Mesendoderm (in vitro differentiated cells): ENCODE measurements at regions not wholly inside any gene's neighbourhood (a gene's known extent, or its start where the extent isn't known, plus 50 kb on each side); places are given as distances from the start of the nearest gene placed in this dataset. TPM values are rescaled to one million over a fixed set of nuclear protein-coding genes. Genes with fewer than 3 reads are reported as not detected.

Source experiments
- DNase-seq: peaks from one replicate; pipeline ENCODE4 v3.0.0; 2013
- H2AK5ac ChIP-seq: 2 replicates; pipeline ENCODE4 v1.6.1; 2013; ENCODE audit warnings: low read length, inconsistent platforms
- H2BK120ac ChIP-seq: 2 replicates; pipeline ENCODE4 v1.6.1; 2013; ENCODE audit warnings: low read depth, mild to moderate bottlenecking, low read length, moderate library complexity, mixed read lengths
- H2BK15ac ChIP-seq: replicated peaks from 2 replicates; pipeline ENCODE4 v1.6.1; 2013; ENCODE audit warnings: low read depth, mild to moderate bottlenecking, moderate library complexity
- H2BK5ac ChIP-seq: 2 replicates; pipeline ENCODE4 v1.6.1; 2013; ENCODE audit warnings: low read length, inconsistent platforms
- H3K18ac ChIP-seq: 2 replicates; pipeline ENCODE4 v1.6.1; 2013; ENCODE audit warnings: mild to moderate bottlenecking, low read length, mixed read lengths
- H3K23ac ChIP-seq: one replicate; pipeline ENCODE4 v1.6.1; 2013; ENCODE audit warnings: low read length
- H3K27ac ChIP-seq: 2 replicates; pipeline ENCODE4 v1.5.1; 2013; ENCODE audit warnings: low read depth, mild to moderate bottlenecking, inconsistent platforms, low read length, moderate library complexity
- H3K27me3 ChIP-seq: 2 replicates; pipeline ENCODE4 v1.6.1; 2013; ENCODE audit warnings: low read length, control low read depth, mild to moderate bottlenecking, inconsistent platforms; ENCODE audit not compliant: insufficient read depth, poor library complexity
- H3K36me3 ChIP-seq: 2 replicates; pipeline ENCODE4 v1.6.1; 2013; ENCODE audit warnings: low read length, inconsistent platforms; ENCODE audit not compliant: control insufficient read depth, insufficient read depth
- H3K4ac ChIP-seq: one replicate; pipeline ENCODE4 v1.6.1; 2013; ENCODE audit warnings: low read depth, mild to moderate bottlenecking, low read length, moderate library complexity
- H3K4me1 ChIP-seq: 2 replicates; pipeline ENCODE4 v1.6.1; 2013; ENCODE audit warnings: low read depth, low read length, inconsistent platforms; ENCODE audit not compliant: control insufficient read depth
- H3K4me2 ChIP-seq: 2 replicates; pipeline ENCODE4 v1.6.1; 2013; ENCODE audit warnings: low read length
- H3K4me3 ChIP-seq: 2 replicates; pipeline ENCODE4 v1.5.1; 2013; ENCODE audit warnings: mild to moderate bottlenecking, low read length
- H3K56ac ChIP-seq: one replicate; pipeline ENCODE4 v1.6.1; 2013; ENCODE audit warnings: low read length
- H3K79me1 ChIP-seq: 2 replicates; pipeline ENCODE4 v1.6.1; 2013; ENCODE audit warnings: low read length, inconsistent platforms
- H3K79me2 ChIP-seq: 2 replicates; pipeline ENCODE4 v1.6.1; 2013; ENCODE audit warnings: mild to moderate bottlenecking, low read length; ENCODE audit not compliant: control insufficient read depth, insufficient read depth
- H3K9ac ChIP-seq: 2 replicates; pipeline ENCODE4 v1.6.1; 2013; ENCODE audit warnings: low read length, inconsistent platforms
- H4K5ac ChIP-seq: one replicate; pipeline ENCODE4 v1.6.1; 2013; ENCODE audit warnings: low read length
- H4K8ac ChIP-seq: one replicate; pipeline ENCODE4 v1.6.1; 2013; ENCODE audit warnings: low read depth, mild to moderate bottlenecking, control low read depth, low read length, moderate library complexity
- WGBS: extraction: QIAGEN DNeasy Blood & Tissue Kit; methylation state at CpG from one replicate; pipeline ENCODE4 v1.1.7; 2013; ENCODE audit warnings: low lambda C conversion rate, missing lambda C conversion rate; ENCODE audit not compliant: insufficient coverage; ENCODE audit errors: extremely low coverage; 5-methylcytosine and 5-hydroxymethylcytosine counted together
- small RNA-seq: library from polyadenylated mRNA; stranded (forward); fragments of <200 nt; extraction: miRNeasy Mini kit (QIAGEN cat#:217004); gene quantifications from one replicate; pipeline ENCODE3, GENCODE V24; 2013; ENCODE audit not compliant: insufficient read depth

GRCh38 chr12:47297993-47298392 is 218.2 kb upstream of the AMIGO2 start:
- Histone ChIP-seq H3K36me3 (no peaks in the 10 kb centered on the region), H3K18ac (no peak overlapping the region), H4K8ac (no peak overlapping the region), H3K79me2 (no peaks in the 10 kb centered on the region), H3K4me1 (peaks cover 7% of the 10 kb centered on the region), H3K9ac (no peak overlapping the region), H3K4me2 (no peak overlapping the region), H3K79me1 (no peaks in the 10 kb centered on the region), H4K5ac (no peak overlapping the region), H3K27ac (no peak overlapping the region), H3K56ac (no peak overlapping the region), H3K4ac (no peak overlapping the region), H2BK5ac (no peak overlapping the region), H3K23ac (no peak overlapping the region), H3K4me3 (no peak overlapping the region), H3K27me3 (no peaks in the 10 kb centered on the region), H2BK120ac (no peak overlapping the region), H2BK15ac (no peak overlapping the region), H2AK5ac (no peak overlapping the region)
- DNase-seq, result no peak

DNA sequence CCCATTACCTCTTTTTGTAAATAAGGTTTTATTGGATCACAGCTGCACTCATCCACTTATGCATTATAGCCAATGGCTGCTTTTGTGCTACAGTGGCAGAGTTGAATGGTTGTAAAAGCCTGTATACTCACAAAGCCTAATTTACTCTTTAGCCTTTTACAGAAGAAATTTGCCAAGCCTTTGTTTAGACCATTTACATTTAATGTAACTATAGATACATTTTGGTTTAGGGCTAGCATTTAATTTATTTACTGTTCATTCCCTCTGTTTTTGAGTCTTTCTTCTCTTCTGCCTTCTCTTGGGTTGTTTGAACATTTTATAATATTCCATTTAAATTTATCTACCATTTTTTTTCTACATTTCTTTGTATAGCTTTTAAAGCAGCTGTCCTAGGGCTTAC is 217.1 kb upstream of the AMIGO2 start:
- H3K36me3 ChIP-seq, result no peaks in the 10 kb centered on the region
- H3K79me1 ChIP-seq, result no peaks in the 10 kb centered on the region
- no peak overlapping the region for H4K8ac ChIP-seq
- no peak overlapping the region for H2BK15ac ChIP-seq
- DNase-seq, result no peak
- H2BK5ac ChIP-seq, result no peak overlapping the region
- H3K9ac ChIP-seq, result peak overlapping the region; percentile 49
- peak overlapping the region; percentile 85 for H3K56ac ChIP-seq
- peak overlapping the region; percentile 98 for H2BK120ac ChIP-seq
- H3K4me2 ChIP-seq, result no peak overlapping the region
- peak overlapping the region; percentile 75 for H3K18ac ChIP-seq
- H3K4me1 ChIP-seq, result peaks cover 7% of the 10 kb centered on the region
- no peak overlapping the region for H3K23ac ChIP-seq
- H3K27me3 ChIP-seq, result no peaks in the 10 kb centered on the region
- H3K4me3 ChIP-seq, result no peak overlapping the region
- no peaks in the 10 kb centered on the region for H3K79me2 ChIP-seq
- H4K5ac ChIP-seq, result no peak overlapping the region
- H2AK5ac ChIP-seq, result no peak overlapping the region
- peak overlapping the region; percentile 34 for H3K27ac ChIP-seq
- no peak overlapping the region for H3K4ac ChIP-seq

DNA sequence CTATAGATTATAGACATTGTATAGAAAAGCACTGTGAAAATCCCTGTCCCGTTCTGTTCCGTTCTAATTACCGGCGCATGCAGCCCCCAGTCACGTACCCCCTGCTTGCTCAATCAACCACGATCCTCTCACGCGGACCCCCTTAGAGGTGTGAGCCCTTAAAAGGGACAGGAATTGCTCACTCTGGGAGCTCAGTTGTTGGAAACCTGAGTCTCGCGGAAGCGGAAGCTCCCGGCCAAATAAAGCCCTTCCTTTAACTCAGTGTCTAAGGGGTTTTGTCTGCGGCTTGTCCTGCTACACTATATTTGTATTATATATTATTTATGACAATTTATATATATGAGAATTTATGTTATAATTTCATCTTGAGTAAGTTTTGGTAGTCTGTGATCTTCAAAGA is 213.6 kb upstream of the AMIGO2 start:
- H4K8ac ChIP-seq, result no peak overlapping the region
- H3K79me1 ChIP-seq, result no peaks in the 10 kb centered on the region
- no peak overlapping the region for H3K27ac ChIP-seq
- no peak overlapping the region for H2BK15ac ChIP-seq
- peak; percentile 57 for DNase-seq
- no CpG with 5 or more reads among the region's 13 CpGs for WGBS
- H2BK120ac ChIP-seq, result no peak overlapping the region
- no peak overlapping the region for H4K5ac ChIP-seq
- no peak overlapping the region for H3K23ac ChIP-seq
- no peak overlapping the region for H3K4me2 ChIP-seq
- no peak overlapping the region for H3K56ac ChIP-seq
- no peak overlapping the region for H2BK5ac ChIP-seq
- no peaks in the 10 kb centered on the region for H3K27me3 ChIP-seq
- H3K4ac ChIP-seq, result no peak overlapping the region
- H3K36me3 ChIP-seq, result no peaks in the 10 kb centered on the region
- peaks cover 5% of the 10 kb centered on the region for H3K4me1 ChIP-seq
- no peak overlapping the region for H2AK5ac ChIP-seq
- H3K9ac ChIP-seq, result no peak overlapping the region
- no peaks in the 10 kb centered on the region for H3K79me2 ChIP-seq
- no peak overlapping the region for H3K4me3 ChIP-seq
- peak overlapping the region; percentile 30 for H3K18ac ChIP-seq

DNA sequence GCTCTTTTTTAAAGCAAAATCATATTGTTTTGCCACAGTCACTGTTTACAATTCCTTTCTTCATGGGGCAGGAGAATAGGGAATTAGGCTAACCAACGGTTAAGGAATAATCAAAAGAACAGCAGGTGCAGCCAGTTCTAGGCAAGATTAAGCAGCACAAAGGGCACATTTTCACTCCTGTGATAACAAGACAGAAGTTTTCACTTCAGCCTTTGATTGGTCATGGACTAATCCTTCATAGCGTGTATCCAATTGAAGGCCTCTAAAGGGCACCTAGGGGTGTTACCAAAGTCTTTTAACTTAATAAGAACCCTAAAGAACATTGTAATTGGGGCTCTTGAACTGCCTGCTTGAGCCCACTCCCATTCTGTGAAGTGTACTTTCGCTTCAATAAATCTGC is 206.9 kb upstream of the AMIGO2 start:
- Histone ChIP-seq H3K56ac (no peak overlapping the region), H2AK5ac (no peak overlapping the region), H3K79me2 (no peaks in the 10 kb centered on the region), H3K27me3 (no peaks in the 10 kb centered on the region), H3K9ac (no peak overlapping the region), H4K5ac (no peak overlapping the region), H2BK5ac (no peak overlapping the region), H3K18ac (peak overlapping the region; percentile 18), H3K4me1 (peaks cover 8% of the 10 kb centered on the region), H3K4ac (no peak overlapping the region), H4K8ac (no peak overlapping the region), H2BK15ac (no peak overlapping the region), H3K23ac (no peak overlapping the region), H3K36me3 (no peaks in the 10 kb centered on the region), H3K4me2 (no peak overlapping the region), H3K4me3 (no peak overlapping the region), H3K27ac (no peak overlapping the region), H2BK120ac (no peak overlapping the region), H3K79me1 (no peaks in the 10 kb centered on the region)
- peak; percentile 68 for DNase-seq
- WGBS, result no CpG with 5 or more reads among the region's 3 CpGs

Small RNAs in the stretch of these regions (small RNA-seq; reads per million reads assigned to genes)
- not detected for gene AC004486.1
- gene MIR4494, result not detected
- gene RF00264, result not detected
